Esophagus muscularis mucosa (tissue), 4 donors: ENCODE measurements at regions not wholly inside any gene's neighbourhood (a gene's known extent, or its start where the extent isn't known, plus 50 kb on each side); places are given as distances from the start of the nearest gene placed in this dataset.
"Not testable (repeated sequence)": the region's sequence is repeated elsewhere in the genome, so short reads cannot be mapped to it uniquely, and the experiment has no call there.

Source experiments
- DNase-seq: peaks from one replicate; pipeline ENCODE4 v3.0.0-alpha.2; 2017; ENCODE audit errors: extremely low spot score
- H3K27ac ChIP-seq, 4 donors: fragments of 200-600 bp; sonication (generic); replicated peaks in 1 of 4; 1 replicate in 3 of 4; 2 replicates in 1 of 4; pipeline ENCODE4 v1.5.1; 2016 to 2019; ENCODE audit warnings: mild to moderate bottlenecking in 1 of 4
- H3K27me3 ChIP-seq, 4 donors: fragments of 200-600 bp; sonication (generic); one replicate each; pipeline versions ENCODE4 v1.5.1 to v1.6.0; 2016 to 2019
- H3K36me3 ChIP-seq, 4 donors: fragments of 200-600 bp; sonication (generic); one replicate each; pipeline ENCODE4 v1.5.1; 2016 to 2019
- H3K4me1 ChIP-seq, 4 donors: fragments of 200-600 bp; sonication (generic); one replicate each; pipeline ENCODE4 v1.5.1; 2016 to 2019
- H3K4me3 ChIP-seq, 4 donors: fragments of 200-600 bp; sonication (generic); 1 replicate in 2 of 4; 2 replicates in 2 of 4; pipeline ENCODE4 v1.5.1; 2016 to 2019; ENCODE audit warnings: mild to moderate bottlenecking in 4 of 4, moderate library complexity in 1 of 4
- H3K9me3 ChIP-seq, 4 donors: fragments of 200-600 bp; sonication (generic); 1 replicate in 3 of 4; 2 replicates in 1 of 4; pipeline ENCODE4 v1.5.1; 2016 to 2019
- EP300 ChIP-seq: sonication (generic); formaldehyde crosslinking; IDR thresholded peaks from one replicate; pipeline ENCODE4 v1.6.1; 2017; ENCODE audit warnings: antibody characterized with exemption
- POLR2A ChIP-seq: fragments of 450-650 bp; IDR thresholded peaks from one replicate; pipeline ENCODE4 v1.6.1; 2017; ENCODE audit warnings: antibody characterized with exemption, moderate library complexity, mild to moderate bottlenecking, low read depth
- POLR2AphosphoS5 ChIP-seq, 2 donors: sonication (generic); formaldehyde crosslinking; IDR thresholded peaks; one replicate each; pipeline ENCODE4 v1.6.1; 2017; ENCODE audit warnings: antibody characterized with exemption in 2 of 2
- WGBS: methylation state at CpG from one replicate; pipeline ENCODE4 v1.1.5; 2018; 5-methylcytosine and 5-hydroxymethylcytosine counted together
- intact Hi-C: fragments of 100-400 bp; cut with DNase I; formaldehyde crosslinking; loops from one replicate; pipeline ENCODE4 v1.15.1; 2023
- TF ChIP-seq, protein P1 (sequence below), 3 experiments: fragments of 200-600 bp in 2 of 3; fragments of 450-650 bp in 1 of 3; sonication (generic) in 2 of 3; IDR thresholded peaks; one replicate each; pipeline ENCODE4 v1.5.1; 2017 to 2019; ENCODE audit warnings: antibody characterized with exemption in 3 of 3, mild to moderate bottlenecking in 2 of 3, moderate library complexity in 1 of 3

DNA sequence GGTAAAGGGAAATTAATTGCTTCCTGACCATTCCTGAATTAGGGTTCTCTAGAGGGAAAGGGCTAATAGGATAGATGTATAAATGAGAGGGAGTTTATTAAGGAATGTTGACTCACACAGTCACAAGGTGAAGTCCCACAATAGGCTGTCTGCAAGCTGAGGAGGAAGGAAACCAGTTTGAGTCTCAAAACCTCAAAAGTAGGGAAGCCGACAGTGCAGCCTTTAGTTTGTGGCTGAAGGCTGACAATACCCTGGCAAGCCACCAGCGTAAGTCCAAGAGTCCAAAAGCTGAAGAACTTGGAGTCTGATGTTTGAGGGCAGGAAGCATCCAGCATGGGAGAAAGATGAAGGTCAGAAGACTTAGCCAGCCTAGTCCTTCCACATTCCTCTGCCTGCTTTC lies 1340.8 kb downstream of the RPIA start:
- H3K4me3 ChIP-seq, intact Hi-C loops, H3K36me3 ChIP-seq, H3K9me3 ChIP-seq, H3K27ac ChIP-seq, H3K27me3 ChIP-seq, DNase-seq, H3K4me1 ChIP-seq: not testable (repeated sequence)
- WGBS: 58% methylated on average over 2 of the region's 2 CpGs

DNA sequence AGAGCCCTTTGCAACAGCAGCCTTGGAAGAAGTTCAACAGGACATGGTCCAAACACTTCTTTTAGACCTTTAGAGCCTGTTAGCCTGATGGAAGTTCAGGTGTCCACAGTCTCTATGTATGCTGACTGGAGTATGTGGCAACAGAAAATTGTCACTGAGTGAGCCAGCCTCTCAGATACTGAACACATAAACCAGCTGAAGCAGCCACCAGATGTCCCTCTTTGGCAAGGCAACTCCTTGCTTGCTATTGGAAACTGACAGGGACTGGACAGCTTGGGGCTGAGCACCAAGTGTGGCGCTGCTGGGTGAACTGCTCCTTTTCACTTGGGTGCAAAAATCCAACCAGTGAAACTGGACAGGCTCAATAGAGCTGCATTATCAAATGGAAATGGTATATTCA lies 1344.9 kb downstream of the RPIA start:
- DNase-seq, H3K27ac ChIP-seq, H3K36me3 ChIP-seq, intact Hi-C loops, H3K9me3 ChIP-seq, H3K4me3 ChIP-seq, H3K4me1 ChIP-seq: not testable (repeated sequence)
- 40% methylated on average over 1 of the region's 1 CpG for WGBS
- H3K27me3 ChIP-seq: peaks cover 0 to 23% (median 0%) of the 10 kb centered on the region in 4 donors

DNA sequence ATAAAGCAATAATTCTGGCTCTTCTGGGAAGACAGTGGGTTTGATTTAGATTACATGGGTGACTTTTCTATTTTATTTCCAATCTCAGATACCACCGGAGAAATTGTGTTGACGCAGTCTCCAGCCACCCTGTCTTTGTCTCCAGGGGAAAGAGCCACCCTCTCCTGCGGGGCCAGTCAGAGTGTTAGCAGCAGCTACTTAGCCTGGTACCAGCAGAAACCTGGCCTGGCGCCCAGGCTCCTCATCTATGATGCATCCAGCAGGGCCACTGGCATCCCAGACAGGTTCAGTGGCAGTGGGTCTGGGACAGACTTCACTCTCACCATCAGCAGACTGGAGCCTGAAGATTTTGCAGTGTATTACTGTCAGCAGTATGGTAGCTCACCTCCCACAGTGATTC lies 1347.6 kb downstream of the RPIA start:
- H3K36me3 ChIP-seq, H3K9me3 ChIP-seq, H3K4me1 ChIP-seq, H3K27ac ChIP-seq, H3K4me3 ChIP-seq, intact Hi-C loops, DNase-seq: not testable (repeated sequence)
- peaks cover 0 to 23% (median 0%) of the 10 kb centered on the region in 4 donors for H3K27me3 ChIP-seq
- WGBS: 79% methylated on average over 4 of the region's 4 CpGs

DNA sequence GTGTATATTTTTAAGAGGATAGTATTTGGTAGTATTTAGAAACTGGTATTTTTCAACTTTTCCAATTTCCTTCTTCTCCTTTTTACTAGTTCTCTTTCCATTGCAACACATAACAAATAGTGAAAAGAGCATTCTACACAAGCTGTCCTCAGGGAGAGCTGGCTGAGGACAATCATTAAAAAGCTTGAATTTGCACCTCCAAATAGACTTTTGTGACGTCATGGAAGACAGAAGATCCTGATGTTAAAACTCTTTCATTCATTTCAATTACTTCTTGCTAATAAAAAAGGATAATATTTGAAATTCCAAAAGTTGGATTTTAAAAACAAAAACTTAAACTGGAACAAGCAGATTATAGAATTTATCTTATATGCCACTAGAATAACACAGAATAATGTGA lies 1356.3 kb downstream of the RPIA start:
- H3K4me3 ChIP-seq, H3K4me1 ChIP-seq, H3K36me3 ChIP-seq, H3K9me3 ChIP-seq, H3K27me3 ChIP-seq, DNase-seq, H3K27ac ChIP-seq, intact Hi-C loops: not testable (repeated sequence)
- 35% methylated on average over 1 of the region's 1 CpG for WGBS

DNA sequence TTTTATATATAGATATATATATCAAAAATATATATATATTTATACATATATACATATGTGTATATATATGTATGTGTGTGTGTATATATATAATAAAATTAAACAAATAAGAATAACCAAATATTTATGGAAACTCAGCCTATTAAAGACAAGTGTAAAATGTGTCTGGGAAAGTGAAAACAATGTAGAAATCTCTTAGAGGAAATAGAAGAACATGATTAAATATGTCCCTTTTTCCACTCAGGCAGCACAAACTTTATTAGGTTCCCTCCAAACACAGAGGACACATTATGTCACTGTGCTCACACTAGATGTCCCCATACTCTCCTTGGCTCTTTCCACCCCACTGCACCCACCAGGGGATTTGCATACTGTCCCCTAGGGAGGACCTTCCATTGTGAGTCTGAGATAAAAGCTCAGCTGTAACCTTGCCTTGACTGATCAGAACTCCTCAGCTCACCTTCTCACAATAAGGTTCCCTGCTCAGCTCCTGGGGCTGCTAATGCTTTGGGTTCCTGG lies 1360.7 kb downstream of the RPIA start:
- H3K9me3 ChIP-seq, H3K36me3 ChIP-seq, H3K4me1 ChIP-seq, H3K27me3 ChIP-seq, H3K4me3 ChIP-seq, H3K27ac ChIP-seq, DNase-seq, intact Hi-C loops: not testable (repeated sequence)

DNA sequence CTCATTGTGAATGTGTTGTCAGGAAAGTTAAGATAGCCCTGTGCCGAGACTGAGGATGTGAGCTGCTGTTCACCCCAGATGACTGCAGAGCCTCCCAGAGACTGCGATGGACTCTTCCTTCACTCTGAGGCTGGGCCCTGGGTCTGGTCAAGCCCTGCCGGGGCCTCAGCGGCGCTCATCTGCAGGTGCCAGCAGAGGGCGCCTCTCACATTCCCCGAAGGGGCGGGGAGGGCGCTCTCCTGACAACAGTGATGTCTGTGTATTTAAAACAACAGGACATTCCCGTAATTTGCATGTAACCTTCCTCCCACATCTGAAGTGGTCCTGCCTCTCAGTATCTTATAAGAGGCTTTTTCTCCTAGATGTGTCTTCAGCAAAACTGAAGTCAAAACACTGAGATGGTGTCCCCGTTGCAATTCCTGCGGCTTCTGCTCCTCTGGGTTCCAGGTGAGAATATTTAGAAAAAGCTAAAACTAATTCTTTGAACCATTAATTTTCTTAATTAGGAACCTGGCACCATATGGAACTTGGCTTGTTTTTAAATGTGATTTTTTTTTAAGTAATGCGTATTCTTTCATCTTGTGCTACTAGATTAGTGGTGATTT lies 1377.9 kb downstream of the RPIA start:
- H3K4me1 ChIP-seq: no peaks in the 10 kb centered on the region

DNA sequence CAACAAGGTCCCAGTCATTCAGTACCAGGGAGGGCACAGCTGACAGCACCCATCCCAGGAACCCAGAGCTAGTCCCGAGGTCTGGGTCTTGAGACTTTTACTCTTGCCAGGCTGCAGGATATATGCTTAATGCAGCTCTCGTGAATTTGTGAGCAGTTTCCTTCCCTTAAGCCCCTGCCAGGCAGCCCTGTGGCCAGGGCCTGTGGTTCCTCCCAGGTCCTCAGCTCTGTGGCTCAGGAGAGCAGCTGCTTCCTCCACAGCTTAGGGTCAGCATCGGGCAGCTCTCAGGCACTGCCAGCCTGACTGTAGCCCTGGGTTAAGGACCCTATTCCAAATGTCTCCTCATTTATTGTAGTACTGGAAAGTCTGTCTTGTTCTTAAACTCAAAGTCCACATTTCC lies 1384.8 kb downstream of the RPIA start:
- WGBS: 66% methylated on average over 2 of the region's 3 CpGs
- Histone ChIP-seq H3K9me3 (no peaks in the 10 kb centered on the region), H3K27me3 (peaks cover 0 to 42% (median 0%) of the 10 kb centered on the region in 4 donors), H3K4me3 (no peak overlapping the region), H3K4me1 (no peaks in the 10 kb centered on the region), H3K36me3 (no peaks in the 10 kb centered on the region), H3K27ac (no peak overlapping the region)
- intact Hi-C loops: no loop called here
- no peak for DNase-seq
- TF ChIP-seq POLR2A (no peak), POLR2AphosphoS5 (IDR thresholded peaks at IDR 0.05) (no peak), EP300 (no peak)
- TF ChIP-seq, protein P1, sequence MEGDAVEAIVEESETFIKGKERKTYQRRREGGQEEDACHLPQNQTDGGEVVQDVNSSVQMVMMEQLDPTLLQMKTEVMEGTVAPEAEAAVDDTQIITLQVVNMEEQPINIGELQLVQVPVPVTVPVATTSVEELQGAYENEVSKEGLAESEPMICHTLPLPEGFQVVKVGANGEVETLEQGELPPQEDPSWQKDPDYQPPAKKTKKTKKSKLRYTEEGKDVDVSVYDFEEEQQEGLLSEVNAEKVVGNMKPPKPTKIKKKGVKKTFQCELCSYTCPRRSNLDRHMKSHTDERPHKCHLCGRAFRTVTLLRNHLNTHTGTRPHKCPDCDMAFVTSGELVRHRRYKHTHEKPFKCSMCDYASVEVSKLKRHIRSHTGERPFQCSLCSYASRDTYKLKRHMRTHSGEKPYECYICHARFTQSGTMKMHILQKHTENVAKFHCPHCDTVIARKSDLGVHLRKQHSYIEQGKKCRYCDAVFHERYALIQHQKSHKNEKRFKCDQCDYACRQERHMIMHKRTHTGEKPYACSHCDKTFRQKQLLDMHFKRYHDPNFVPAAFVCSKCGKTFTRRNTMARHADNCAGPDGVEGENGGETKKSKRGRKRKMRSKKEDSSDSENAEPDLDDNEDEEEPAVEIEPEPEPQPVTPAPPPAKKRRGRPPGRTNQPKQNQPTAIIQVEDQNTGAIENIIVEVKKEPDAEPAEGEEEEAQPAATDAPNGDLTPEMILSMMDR (IDR thresholded peaks at IDR 0.05): no peak

More for the DNA sequence above, 1377.9 kb downstream of the RPIA start:
- H3K27ac ChIP-seq: no peak overlapping the region
- H3K4me3 ChIP-seq: no peak overlapping the region
- H3K36me3 ChIP-seq: no peaks in the 10 kb centered on the region
- 32% methylated on average over 13 of the region's 13 CpGs for WGBS
- TF ChIP-seq, protein P1 (IDR thresholded peaks at IDR 0.05): no peak
- no peak for TF ChIP-seq POLR2A
- TF ChIP-seq POLR2AphosphoS5 (IDR thresholded peaks at IDR 0.05): no peak
- intact Hi-C loops: no loop called here
- no peaks in the 10 kb centered on the region for H3K9me3 ChIP-seq
- H3K27me3 ChIP-seq: peaks cover 0 to 43% (median 0%) of the 10 kb centered on the region in 4 donors
- no peak for DNase-seq
